ENCODE measurements at regions not wholly inside any gene's neighbourhood (a gene's known extent, or its start where the extent isn't known, plus 50 kb on each side); places are given as distances from the start of the nearest gene placed in this dataset.

DNA sequence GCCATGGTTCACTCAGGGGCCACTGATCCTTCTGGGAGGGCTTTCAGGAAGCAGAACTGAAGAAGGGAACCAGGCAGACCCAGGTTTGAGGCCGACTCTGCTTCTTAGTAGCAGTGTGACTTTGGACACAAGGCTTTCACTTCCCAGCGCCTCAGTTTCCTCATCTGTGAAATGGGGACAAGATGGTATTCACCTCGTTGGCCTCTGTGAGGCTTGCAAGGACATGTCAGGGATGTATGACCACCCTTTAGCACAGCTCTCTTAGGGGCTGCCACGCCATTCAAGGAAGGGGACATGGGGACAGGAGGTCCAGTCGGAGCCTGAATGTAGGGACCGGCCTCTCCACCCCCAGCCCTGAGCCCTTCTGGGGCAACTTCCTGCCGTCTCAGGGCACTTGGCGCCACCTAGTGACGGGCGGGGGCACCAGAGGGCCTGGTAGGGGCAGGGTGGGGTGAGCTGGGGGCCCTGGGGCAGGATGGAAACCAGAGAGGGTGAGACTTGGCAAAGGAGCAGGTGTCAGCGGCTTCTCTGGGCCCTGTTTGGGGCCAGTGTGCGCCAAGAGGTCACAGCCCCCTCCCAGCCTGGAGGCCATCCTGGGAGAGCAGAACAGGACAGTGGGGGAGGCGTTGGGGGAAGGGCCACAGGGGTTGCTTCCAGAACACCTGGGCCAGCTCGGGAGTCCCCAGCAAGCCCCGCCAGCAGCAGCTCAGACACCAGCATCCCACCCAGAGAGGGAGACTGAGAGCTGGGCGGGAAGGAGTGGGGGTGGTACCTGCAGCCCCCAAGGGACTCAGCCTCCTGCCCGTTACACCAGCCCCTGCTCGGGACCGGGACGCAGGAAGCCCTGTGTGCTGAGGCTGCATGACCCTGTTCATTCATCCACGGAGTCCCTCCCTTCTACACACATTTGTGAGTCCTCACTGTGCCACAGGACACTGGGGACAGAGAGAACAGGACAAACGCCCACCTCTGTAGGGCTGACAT lies 102.5 kb upstream of the TARDBP start:
- Mint-ChIP-seq H3K9me3 (no peaks in the 10 kb centered on the region), H3K4me1 (ENCODE audit: low read depth) (peaks cover 16% of the 10 kb centered on the region), H3K4me3 (no peak overlapping the region), H3K27me3 (peaks cover 2% of the 10 kb centered on the region), H3K36me3 (ENCODE audit: low read depth) (no peaks in the 10 kb centered on the region), H3K27ac (no peak overlapping the region)
- POLR2A ChIA-PET = interaction anchor here (1.4 kb wide), 1 partner anchor 8 kb away, joined by 5 read pairs; no protein-coding TSS in a partner anchor
- TF ChIP-seq, protein P1, sequence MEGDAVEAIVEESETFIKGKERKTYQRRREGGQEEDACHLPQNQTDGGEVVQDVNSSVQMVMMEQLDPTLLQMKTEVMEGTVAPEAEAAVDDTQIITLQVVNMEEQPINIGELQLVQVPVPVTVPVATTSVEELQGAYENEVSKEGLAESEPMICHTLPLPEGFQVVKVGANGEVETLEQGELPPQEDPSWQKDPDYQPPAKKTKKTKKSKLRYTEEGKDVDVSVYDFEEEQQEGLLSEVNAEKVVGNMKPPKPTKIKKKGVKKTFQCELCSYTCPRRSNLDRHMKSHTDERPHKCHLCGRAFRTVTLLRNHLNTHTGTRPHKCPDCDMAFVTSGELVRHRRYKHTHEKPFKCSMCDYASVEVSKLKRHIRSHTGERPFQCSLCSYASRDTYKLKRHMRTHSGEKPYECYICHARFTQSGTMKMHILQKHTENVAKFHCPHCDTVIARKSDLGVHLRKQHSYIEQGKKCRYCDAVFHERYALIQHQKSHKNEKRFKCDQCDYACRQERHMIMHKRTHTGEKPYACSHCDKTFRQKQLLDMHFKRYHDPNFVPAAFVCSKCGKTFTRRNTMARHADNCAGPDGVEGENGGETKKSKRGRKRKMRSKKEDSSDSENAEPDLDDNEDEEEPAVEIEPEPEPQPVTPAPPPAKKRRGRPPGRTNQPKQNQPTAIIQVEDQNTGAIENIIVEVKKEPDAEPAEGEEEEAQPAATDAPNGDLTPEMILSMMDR (IDR thresholded peaks at IDR 0.05) = peak; percentile 85
- intact Hi-C loops (cut with micrococcal nuclease) = no loop called here
- ATAC-seq (peak; percentile 93), DNase-seq (peak; percentile 88)
- CTCF ChIA-PET = interaction anchor here (0.7 to 3.3 kb wide), 16 partner anchors 9 to 418 kb away, joined by 3 to 16 read pairs (median 4); no protein-coding TSS in a partner anchor

DNA sequence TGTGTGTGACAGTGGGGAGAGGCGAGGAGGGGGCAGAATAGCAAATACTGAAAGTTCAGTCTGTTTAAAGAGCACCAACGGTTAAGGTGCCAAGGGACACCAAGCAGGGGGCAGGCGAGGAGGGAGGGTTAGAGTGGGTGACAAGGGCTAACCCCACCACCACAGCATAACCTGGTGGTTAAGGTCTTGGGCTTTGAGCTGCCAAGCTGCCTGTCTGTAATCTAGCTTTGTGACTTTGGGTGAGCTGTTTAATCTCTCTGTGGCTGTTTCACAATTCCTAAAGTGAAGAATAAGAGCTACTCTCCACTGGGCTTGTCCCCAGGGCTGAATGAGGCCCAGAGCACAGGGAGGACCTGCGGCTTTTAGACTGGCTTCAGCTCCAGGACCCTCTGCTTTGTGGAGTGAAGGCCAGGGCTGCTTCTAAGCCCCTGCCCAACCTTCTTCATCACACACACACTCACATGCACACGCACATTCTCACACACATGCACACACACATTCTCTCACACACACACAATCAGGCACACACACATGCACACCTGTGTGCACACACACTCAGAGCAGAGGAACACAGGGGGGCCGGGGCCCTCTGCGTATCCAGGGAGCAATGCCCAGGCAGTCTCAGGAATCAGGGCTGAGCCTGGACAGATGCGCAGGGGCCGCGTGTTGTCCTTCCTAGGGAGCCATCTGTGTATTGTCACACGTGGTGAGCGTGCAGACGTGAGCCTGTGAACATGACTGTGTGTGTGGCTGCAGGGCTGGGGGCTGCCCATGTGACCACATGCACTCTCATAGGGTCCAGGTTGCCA lies 101.6 kb upstream of the TARDBP start:
- ATAC-seq = no peak
- peaks cover 11% of the 10 kb centered on the region for H3K4me1 Mint-ChIP-seq (ENCODE audit: low read depth)
- DNase-seq = no peak
- no peaks in the 10 kb centered on the region for H3K9me3 Mint-ChIP-seq
- ChIA-PET CTCF (interaction anchor here (0.7 to 3.3 kb wide), 10 partner anchors 8 to 419 kb away, joined by 3 to 16 read pairs (median 4); no protein-coding TSS in a partner anchor), POLR2A (no interaction called here)
- peaks cover 2% of the 10 kb centered on the region for H3K27me3 Mint-ChIP-seq
- TF ChIP-seq, protein P1 (IDR thresholded peaks at IDR 0.05) = no peak
- no peaks in the 10 kb centered on the region for H3K36me3 Mint-ChIP-seq (ENCODE audit: low read depth)
- H3K27ac Mint-ChIP-seq = no peak overlapping the region
- intact Hi-C loops (cut with micrococcal nuclease) = no loop called here
- no peak overlapping the region for H3K4me3 Mint-ChIP-seq

DNA sequence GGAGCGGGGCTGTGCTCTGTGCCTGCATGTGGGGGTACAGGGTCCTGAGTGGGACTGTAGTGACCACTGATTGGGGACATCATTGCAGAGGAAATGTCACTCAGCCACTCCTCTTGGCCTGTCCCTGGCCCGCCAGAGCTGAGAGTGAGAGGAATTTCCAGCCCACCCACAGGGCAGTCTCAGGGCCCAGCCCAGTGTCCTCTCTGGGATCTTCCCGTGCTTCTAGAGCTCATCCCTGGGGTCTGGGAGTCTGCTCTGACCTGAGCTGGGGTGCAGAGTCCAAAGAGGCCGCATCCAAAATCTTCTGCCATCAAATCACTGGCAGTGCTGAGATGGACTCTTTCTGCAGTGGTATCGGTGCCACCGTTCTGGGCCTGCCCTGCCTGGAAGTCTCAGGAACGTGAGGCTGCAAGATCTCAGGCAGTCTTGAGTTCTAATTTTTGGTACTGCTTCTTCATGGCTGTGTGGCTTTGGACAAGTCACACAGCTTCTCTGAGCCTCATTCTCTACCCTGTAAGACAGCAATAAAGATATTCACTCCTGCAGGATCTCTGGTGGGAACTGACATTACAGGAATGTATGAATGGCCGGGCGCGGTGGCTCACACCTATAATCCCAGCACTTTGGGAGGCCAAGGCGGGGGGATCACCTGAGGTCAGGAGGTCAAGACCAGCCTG lies 100.8 kb upstream of the TARDBP start:
- TF ChIP-seq, protein P1 (IDR thresholded peaks at IDR 0.05) = no peak
- ChIA-PET CTCF (interaction anchor here (1.3 kb wide), 1 partner anchor 49 kb away, joined by 3 read pairs; no protein-coding TSS in a partner anchor), POLR2A (no interaction called here)
- H3K4me1 Mint-ChIP-seq (ENCODE audit: low read depth) = peaks cover 11% of the 10 kb centered on the region
- no peak for DNase-seq
- no peaks in the 10 kb centered on the region for H3K9me3 Mint-ChIP-seq
- no peaks in the 10 kb centered on the region for H3K36me3 Mint-ChIP-seq (ENCODE audit: low read depth)
- no peak overlapping the region for H3K4me3 Mint-ChIP-seq
- no peak overlapping the region for H3K27ac Mint-ChIP-seq
- no peak for ATAC-seq
- intact Hi-C loops (cut with micrococcal nuclease) = no loop called here
- H3K27me3 Mint-ChIP-seq = peaks cover 5% of the 10 kb centered on the region

DNA sequence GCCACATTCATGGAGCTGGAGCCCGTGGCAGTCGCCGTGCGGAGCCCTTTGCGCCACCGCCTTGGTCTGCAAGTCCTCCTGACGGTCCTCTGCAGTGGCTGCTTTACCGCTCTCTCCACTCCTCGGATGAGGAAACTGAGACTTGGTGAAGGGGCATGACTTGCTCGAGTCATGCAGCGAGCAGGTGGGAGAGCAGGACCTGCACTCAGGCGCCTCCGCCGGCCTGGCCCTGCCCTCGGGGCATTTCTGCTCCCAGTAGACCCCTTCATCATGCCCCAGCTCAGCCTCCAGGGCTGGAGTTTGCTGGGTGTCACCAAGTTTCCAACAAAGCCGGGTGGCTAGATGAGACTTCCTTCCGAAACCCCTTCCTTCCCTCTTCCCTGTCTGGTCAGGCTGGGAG lies 100.0 kb upstream of the TARDBP start:
- DNase-seq (no peak), ATAC-seq (no peak)
- Mint-ChIP-seq H3K4me3 (no peak overlapping the region), H3K4me1 (ENCODE audit: low read depth) (peaks cover 16% of the 10 kb centered on the region), H3K36me3 (ENCODE audit: low read depth) (no peaks in the 10 kb centered on the region), H3K9me3 (no peaks in the 10 kb centered on the region), H3K27me3 (peaks cover 8% of the 10 kb centered on the region), H3K27ac (no peak overlapping the region)
- TF ChIP-seq, protein P1 (IDR thresholded peaks at IDR 0.05) = no peak
- CTCF ChIA-PET = interaction anchor here (1.2 kb wide), 1 partner anchor 30 kb away, joined by 3 read pairs; no protein-coding TSS in a partner anchor
- POLR2A ChIA-PET = interaction anchor here (0.6 kb wide), 1 partner anchor 1494 kb away, joined by 3 read pairs; no protein-coding TSS in a partner anchor
- intact Hi-C loops (cut with micrococcal nuclease) = no loop called here
